ENCODE measurements at regions not wholly inside any gene's neighbourhood (a gene's known extent, or its start where the extent isn't known, plus 50 kb on each side); places are given as distances from the start of the nearest gene placed in this dataset.

DNA sequence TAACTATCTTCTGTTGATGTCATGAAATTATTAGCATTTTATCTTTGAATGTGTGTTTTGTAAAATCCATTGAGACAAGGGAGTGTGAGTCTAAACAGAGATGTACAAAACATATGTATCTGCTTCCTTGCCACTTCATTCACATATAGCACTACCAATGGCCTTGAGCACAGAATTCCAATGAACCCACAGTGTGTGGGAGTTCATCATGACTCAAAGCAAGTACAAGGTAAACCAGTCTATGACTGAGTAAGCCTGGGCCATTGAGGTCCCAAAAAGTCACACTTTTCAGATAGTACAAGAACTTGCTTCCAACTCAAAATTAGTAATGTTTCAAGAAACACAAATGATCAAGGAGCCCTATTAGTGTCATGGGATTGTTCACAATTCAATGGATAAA lies 218.6 kb downstream of the MANEA start:
- no peak overlapping the region for H3K4me3 ChIP-seq
- no peaks in the 10 kb centered on the region for H3K4me1 ChIP-seq (ENCODE audit: control insufficient read depth, insufficient read depth, low read length)
- ChIA-PET SMC1A (ENCODE audit: uncharacterized antibody, unreplicated experiment) (no interaction called here), CTCF (no interaction called here), RAD21 (ENCODE audit: unreplicated experiment) (no interaction called here), POLR2A (no interaction called here)
- intact Hi-C loops (cut with micrococcal nuclease; ENCODE audit: unreplicated experiment) (no loop called here), in situ Hi-C loops (cut with MboI) (no loop called here)
- FAIRE-seq (no peak), ATAC-seq (no peak), DNase-seq (ENCODE audit: low read depth, low spot score) (no peak)
- H3K36me3 ChIP-seq (ENCODE audit: control insufficient read depth in 2 of 2, insufficient read depth in 2 of 2, low read length in 1 of 2) = no peaks in the 10 kb centered on the region
- H4K20me1 ChIP-seq (ENCODE audit: control insufficient read depth, insufficient read depth) = no peaks in the 10 kb centered on the region
- no peaks in the 10 kb centered on the region for H3K79me2 ChIP-seq (ENCODE audit: control insufficient read depth, insufficient read depth, low read length)
- H3K27me3 ChIP-seq (replicated peaks in 1 of 2; ENCODE audit: control insufficient read depth in 2 of 2, insufficient read depth in 2 of 2, low read length in 1 of 2) = no peaks in the 10 kb centered on the region
- TF ChIP-seq, protein P1, sequence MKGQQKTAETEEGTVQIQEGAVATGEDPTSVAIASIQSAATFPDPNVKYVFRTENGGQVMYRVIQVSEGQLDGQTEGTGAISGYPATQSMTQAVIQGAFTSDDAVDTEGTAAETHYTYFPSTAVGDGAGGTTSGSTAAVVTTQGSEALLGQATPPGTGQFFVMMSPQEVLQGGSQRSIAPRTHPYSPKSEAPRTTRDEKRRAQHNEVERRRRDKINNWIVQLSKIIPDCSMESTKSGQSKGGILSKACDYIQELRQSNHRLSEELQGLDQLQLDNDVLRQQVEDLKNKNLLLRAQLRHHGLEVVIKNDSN (IDR thresholded peaks at IDR 0.05; ENCODE audit: borderline replicate concordance, extremely low read length, insufficient read depth, low read depth, low read length) = no peak
- TF ChIP-seq RFX5 (IDR thresholded peaks at IDR 0.05; ENCODE audit: low read depth, low read length) (no peak), IKZF1 (conservative IDR thresholded peaks at IDR 0.05) (no peak), TBL1XR1 (IDR thresholded peaks at IDR 0.05; ENCODE audit: low read depth, low read length) (no peak), NFYB (IDR thresholded peaks at IDR 0.05; ENCODE audit: insufficient read depth, low read depth, low read length) (no peak), CHD4 (IDR thresholded peaks at IDR 0.05) (no peak), HDAC6 (IDR thresholded peaks at IDR 0.05; ENCODE audit: unreplicated experiment) (no peak), PAX5 (IDR thresholded peaks at IDR 0.05; ENCODE audit: borderline replicate concordance, low read depth, low read length) (no peak), KDM1A (IDR thresholded peaks at IDR 0.05; ENCODE audit: borderline replicate concordance) (no peak), POLR2AphosphoS2 (IDR thresholded peaks at IDR 0.05; ENCODE audit: low read depth, low read length) (no peak), PAX8 (IDR thresholded peaks at IDR 0.05) (no peak), ZNF274 (IDR thresholded peaks at IDR 0.05; ENCODE audit: insufficient read depth, insufficient read length) (no peak), SMARCA5 (IDR thresholded peaks at IDR 0.05) (no peak)
- TF ChIP-seq, protein P2, sequence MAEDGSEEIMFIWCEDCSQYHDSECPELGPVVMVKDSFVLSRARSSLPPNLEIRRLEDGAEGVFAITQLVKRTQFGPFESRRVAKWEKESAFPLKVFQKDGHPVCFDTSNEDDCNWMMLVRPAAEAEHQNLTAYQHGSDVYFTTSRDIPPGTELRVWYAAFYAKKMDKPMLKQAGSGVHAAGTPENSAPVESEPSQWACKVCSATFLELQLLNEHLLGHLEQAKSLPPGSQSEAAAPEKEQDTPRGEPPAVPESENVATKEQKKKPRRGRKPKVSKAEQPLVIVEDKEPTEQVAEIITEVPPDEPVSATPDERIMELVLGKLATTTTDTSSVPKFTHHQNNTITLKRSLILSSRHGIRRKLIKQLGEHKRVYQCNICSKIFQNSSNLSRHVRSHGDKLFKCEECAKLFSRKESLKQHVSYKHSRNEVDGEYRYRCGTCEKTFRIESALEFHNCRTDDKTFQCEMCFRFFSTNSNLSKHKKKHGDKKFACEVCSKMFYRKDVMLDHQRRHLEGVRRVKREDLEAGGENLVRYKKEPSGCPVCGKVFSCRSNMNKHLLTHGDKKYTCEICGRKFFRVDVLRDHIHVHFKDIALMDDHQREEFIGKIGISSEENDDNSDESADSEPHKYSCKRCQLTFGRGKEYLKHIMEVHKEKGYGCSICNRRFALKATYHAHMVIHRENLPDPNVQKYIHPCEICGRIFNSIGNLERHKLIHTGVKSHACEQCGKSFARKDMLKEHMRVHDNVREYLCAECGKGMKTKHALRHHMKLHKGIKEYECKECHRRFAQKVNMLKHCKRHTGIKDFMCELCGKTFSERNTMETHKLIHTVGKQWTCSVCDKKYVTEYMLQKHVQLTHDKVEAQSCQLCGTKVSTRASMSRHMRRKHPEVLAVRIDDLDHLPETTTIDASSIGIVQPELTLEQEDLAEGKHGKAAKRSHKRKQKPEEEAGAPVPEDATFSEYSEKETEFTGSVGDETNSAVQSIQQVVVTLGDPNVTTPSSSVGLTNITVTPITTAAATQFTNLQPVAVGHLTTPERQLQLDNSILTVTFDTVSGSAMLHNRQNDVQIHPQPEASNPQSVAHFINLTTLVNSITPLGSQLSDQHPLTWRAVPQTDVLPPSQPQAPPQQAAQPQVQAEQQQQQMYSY (CRISPR knock-in tag; IDR thresholded peaks at IDR 0.05) = no peak
- TF ChIP-seq, protein P3, sequence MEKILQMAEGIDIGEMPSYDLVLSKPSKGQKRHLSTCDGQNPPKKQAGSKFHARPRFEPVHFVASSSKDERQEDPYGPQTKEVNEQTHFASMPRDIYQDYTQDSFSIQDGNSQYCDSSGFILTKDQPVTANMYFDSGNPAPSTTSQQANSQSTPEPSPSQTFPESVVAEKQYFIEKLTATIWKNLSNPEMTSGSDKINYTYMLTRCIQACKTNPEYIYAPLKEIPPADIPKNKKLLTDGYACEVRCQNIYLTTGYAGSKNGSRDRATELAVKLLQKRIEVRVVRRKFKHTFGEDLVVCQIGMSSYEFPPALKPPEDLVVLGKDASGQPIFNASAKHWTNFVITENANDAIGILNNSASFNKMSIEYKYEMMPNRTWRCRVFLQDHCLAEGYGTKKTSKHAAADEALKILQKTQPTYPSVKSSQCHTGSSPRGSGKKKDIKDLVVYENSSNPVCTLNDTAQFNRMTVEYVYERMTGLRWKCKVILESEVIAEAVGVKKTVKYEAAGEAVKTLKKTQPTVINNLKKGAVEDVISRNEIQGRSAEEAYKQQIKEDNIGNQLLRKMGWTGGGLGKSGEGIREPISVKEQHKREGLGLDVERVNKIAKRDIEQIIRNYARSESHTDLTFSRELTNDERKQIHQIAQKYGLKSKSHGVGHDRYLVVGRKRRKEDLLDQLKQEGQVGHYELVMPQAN (conservative IDR thresholded peaks at IDR 0.05) = no peak
- no peak overlapping the region for H2AFZ ChIP-seq (ENCODE audit: control insufficient read depth, low read depth, low read length)
- H3K9ac ChIP-seq (ENCODE audit: control insufficient read depth, insufficient read depth, low read length) = no peak overlapping the region
- no TSS peak for BruUV-seq (replicated peaks)
- H3K4me2 ChIP-seq (ENCODE audit: control insufficient read depth, insufficient read depth) = no peak overlapping the region
- no peaks in the 10 kb centered on the region for H3K9me3 ChIP-seq (replicated peaks; ENCODE audit: control insufficient read depth, insufficient read depth, low read length)
- no peak overlapping the region for H3K27ac ChIP-seq (ENCODE audit: control insufficient read depth, insufficient read depth)

Data from GM12878 (cell line).